ENCODE measurements at regions not wholly inside any gene's neighbourhood (a gene's known extent, or its start where the extent isn't known, plus 50 kb on each side); places are given as distances from the start of the nearest gene placed in this dataset.

DNA sequence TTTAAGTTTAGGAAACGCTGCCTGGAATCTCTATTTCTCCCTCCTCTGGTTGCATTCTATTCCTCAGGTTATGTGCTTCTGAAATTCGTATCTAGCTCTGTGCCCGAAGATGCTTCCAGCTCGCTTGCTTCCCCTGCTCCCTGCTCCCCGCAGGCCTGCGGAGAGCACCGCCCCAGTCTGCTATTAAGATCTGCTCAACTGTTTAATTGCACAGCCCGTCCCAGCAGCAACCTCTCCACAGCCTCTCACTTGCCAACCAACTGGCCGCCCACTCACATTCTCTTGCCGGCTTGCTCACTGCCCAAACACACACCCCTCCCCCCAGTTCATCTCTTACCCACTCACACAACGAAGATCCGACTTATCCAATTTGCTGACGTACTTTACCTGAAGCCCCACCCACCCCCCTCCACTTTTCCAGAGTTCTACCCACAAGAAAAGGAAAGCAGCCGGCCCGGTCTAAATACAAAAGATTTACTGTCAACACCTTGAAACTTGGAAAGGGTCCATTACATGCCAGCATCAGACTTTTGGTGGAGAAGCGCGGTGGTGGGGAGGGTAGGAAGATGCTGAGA lies 167.3 kb upstream of the KLF14 start:
- peak; percentile 19; the same call in 1 of the 2 replicates for TF ChIP-seq ZNF2 (tag by site-specific recombination; IDR thresholded peaks at IDR 0.05)
- no peak for TF ChIP-seq ZNF660 (tag by site-specific recombination; IDR thresholded peaks at IDR 0.05)
- TF ChIP-seq, protein P1, sequence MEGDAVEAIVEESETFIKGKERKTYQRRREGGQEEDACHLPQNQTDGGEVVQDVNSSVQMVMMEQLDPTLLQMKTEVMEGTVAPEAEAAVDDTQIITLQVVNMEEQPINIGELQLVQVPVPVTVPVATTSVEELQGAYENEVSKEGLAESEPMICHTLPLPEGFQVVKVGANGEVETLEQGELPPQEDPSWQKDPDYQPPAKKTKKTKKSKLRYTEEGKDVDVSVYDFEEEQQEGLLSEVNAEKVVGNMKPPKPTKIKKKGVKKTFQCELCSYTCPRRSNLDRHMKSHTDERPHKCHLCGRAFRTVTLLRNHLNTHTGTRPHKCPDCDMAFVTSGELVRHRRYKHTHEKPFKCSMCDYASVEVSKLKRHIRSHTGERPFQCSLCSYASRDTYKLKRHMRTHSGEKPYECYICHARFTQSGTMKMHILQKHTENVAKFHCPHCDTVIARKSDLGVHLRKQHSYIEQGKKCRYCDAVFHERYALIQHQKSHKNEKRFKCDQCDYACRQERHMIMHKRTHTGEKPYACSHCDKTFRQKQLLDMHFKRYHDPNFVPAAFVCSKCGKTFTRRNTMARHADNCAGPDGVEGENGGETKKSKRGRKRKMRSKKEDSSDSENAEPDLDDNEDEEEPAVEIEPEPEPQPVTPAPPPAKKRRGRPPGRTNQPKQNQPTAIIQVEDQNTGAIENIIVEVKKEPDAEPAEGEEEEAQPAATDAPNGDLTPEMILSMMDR (tag by site-specific recombination; IDR thresholded peaks at IDR 0.05) = no peak
- TF ChIP-seq, protein P2, sequence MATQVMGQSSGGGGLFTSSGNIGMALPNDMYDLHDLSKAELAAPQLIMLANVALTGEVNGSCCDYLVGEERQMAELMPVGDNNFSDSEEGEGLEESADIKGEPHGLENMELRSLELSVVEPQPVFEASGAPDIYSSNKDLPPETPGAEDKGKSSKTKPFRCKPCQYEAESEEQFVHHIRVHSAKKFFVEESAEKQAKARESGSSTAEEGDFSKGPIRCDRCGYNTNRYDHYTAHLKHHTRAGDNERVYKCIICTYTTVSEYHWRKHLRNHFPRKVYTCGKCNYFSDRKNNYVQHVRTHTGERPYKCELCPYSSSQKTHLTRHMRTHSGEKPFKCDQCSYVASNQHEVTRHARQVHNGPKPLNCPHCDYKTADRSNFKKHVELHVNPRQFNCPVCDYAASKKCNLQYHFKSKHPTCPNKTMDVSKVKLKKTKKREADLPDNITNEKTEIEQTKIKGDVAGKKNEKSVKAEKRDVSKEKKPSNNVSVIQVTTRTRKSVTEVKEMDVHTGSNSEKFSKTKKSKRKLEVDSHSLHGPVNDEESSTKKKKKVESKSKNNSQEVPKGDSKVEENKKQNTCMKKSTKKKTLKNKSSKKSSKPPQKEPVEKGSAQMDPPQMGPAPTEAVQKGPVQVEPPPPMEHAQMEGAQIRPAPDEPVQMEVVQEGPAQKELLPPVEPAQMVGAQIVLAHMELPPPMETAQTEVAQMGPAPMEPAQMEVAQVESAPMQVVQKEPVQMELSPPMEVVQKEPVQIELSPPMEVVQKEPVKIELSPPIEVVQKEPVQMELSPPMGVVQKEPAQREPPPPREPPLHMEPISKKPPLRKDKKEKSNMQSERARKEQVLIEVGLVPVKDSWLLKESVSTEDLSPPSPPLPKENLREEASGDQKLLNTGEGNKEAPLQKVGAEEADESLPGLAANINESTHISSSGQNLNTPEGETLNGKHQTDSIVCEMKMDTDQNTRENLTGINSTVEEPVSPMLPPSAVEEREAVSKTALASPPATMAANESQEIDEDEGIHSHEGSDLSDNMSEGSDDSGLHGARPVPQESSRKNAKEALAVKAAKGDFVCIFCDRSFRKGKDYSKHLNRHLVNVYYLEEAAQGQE (tag by site-specific recombination; IDR thresholded peaks at IDR 0.05) = no peak
- peak; percentile 69; the same call in 1 of the 2 replicates for TF ChIP-seq ZNF394 (tag by site-specific recombination; IDR thresholded peaks at IDR 0.05; ENCODE audit: borderline replicate concordance)
- no peak for TF ChIP-seq ZNF510 (tag by site-specific recombination; IDR thresholded peaks at IDR 0.05; ENCODE audit: insufficient replicate concordance)
- peak; percentile 92 for TF ChIP-seq ZNF629 (tag by site-specific recombination; IDR thresholded peaks at IDR 0.05)
- TF ChIP-seq ZSCAN5A (tag by site-specific recombination; IDR thresholded peaks at IDR 0.05) = no peak
- TF ChIP-seq, protein P3, sequence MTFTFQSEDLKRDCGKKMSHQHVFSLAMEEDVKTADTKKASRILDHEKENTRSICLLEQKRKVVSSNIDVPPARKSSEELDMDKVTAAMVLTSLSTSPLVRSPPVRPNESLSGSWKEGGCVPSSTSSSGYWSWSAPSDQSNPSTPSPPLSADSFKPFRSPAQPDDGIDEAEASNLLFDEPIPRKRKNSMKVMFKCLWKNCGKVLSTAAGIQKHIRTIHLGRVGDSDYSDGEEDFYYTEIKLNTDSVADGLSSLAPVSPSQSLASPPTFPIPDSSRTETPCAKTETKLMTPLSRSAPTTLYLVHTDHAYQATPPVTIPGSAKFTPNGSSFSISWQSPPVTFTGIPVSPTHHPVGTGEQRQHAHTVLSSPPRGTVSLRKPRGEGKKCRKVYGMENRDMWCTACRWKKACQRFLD (tag by site-specific recombination; IDR thresholded peaks at IDR 0.05) = no peak
- TF ChIP-seq FEZF1 (tag by site-specific recombination; IDR thresholded peaks at IDR 0.05) = no peak
- TF ChIP-seq ZBTB11 (tag by site-specific recombination; conservative IDR thresholded peaks at IDR 0.05; ENCODE audit: low read depth) = no peak
- peak; percentile 57; the same call in 1 of the 2 replicates for TF ChIP-seq ZNF639 (tag by site-specific recombination; IDR thresholded peaks at IDR 0.05)
- no peak for TF ChIP-seq ZNF677 (tag by site-specific recombination; IDR thresholded peaks at IDR 0.05)
- no peak for TF ChIP-seq ZNF362 (tag by site-specific recombination; IDR thresholded peaks at IDR 0.05)

Data from HEK293 (cell line).